ENCODE measurements at regions not wholly inside any gene's neighbourhood (a gene's known extent, or its start where the extent isn't known, plus 50 kb on each side); places are given as distances from the start of the nearest gene placed in this dataset.

- DNase-seq (ENCODE audit: extremely low read depth in 1 of 4, low spot score in 3 of 4) (no peak), ATAC-seq (no peak), FAIRE-seq (no peak)
- in situ Hi-C loops (cut with MboI) (no loop called here), intact Hi-C loops (cut with micrococcal nuclease) (no loop called here)
- H3K9me1 ChIP-seq (ENCODE audit: control insufficient read depth, insufficient read depth, low read length): no peaks in the 10 kb centered on the region
- ChIA-PET CTCF (ENCODE audit: low intra/inter-chr PET ratio) (no interaction called here), POLR2A (interaction anchor here (0.9 kb wide), 1 partner anchor 18 kb away, joined by 3 read pairs; no protein-coding TSS in a partner anchor)
- H4K20me1 ChIP-seq (replicated peaks; ENCODE audit: control insufficient read depth, insufficient read depth, low read length): no peaks in the 10 kb centered on the region
- no TSS peak for BruUV-seq (replicated peaks)
- TF ChIP-seq ZNF507 (tag; conservative IDR thresholded peaks at IDR 0.05): no peak
- no peak for TF ChIP-seq PHB2 (IDR thresholded peaks at IDR 0.05; ENCODE audit: low read depth)
- TF ChIP-seq CUX1 (CRISPR knock-in tag; IDR thresholded peaks at IDR 0.05): no peak
- TF ChIP-seq TAL1 (IDR thresholded peaks at IDR 0.05): no peak
- no peak for TF ChIP-seq GATAD2B (IDR thresholded peaks at IDR 0.05; ENCODE audit: borderline replicate concordance)
- TF ChIP-seq SIRT6 (IDR thresholded peaks at IDR 0.05; ENCODE audit: low read depth, low read length): no peak
- no peak for TF ChIP-seq STAG1 (CRISPR knock-in tag; IDR thresholded peaks at IDR 0.05; ENCODE audit: borderline replicate concordance)
- TF ChIP-seq TSC22D4 (tag; IDR thresholded peaks at IDR 0.05): no peak
- TF ChIP-seq BRF2 (IDR thresholded peaks at IDR 0.05; ENCODE audit: borderline replicate concordance, insufficient read depth, insufficient read length): no peak
- no peak for TF ChIP-seq ZNF778 (CRISPR knock-in tag; IDR thresholded peaks at IDR 0.05)
- TF ChIP-seq PHF21A (IDR thresholded peaks at IDR 0.05; ENCODE audit: borderline replicate concordance, low read depth): no peak
- TF ChIP-seq KAT2B (IDR thresholded peaks at IDR 0.05; ENCODE audit: low read depth, low read length): no peak
- no peaks in the 10 kb centered on the region for H3K4me1 ChIP-seq (replicated peaks in 1 of 2; ENCODE audit: control insufficient read depth in 2 of 2, insufficient read depth in 2 of 2, low read length in 2 of 2)
- H3K27me3 ChIP-seq (ENCODE audit: control insufficient read depth in 2 of 2, insufficient read depth in 2 of 2, low read length in 2 of 2): no peaks in the 10 kb centered on the region
- H2AFZ ChIP-seq (ENCODE audit: low read depth, low read length): no peak overlapping the region
- no peaks in the 10 kb centered on the region for H3K9me3 ChIP-seq (replicated peaks; ENCODE audit: control insufficient read depth, insufficient read depth, low read depth, low read length)
- no peaks in the 10 kb centered on the region for H3K79me2 ChIP-seq (ENCODE audit: control insufficient read depth, insufficient read depth, low read length)
- no peak overlapping the region for H3K9ac ChIP-seq (ENCODE audit: insufficient read depth in 1 of 2, low read depth in 2 of 2, low read length in 2 of 2)
- H3K36me3 ChIP-seq (ENCODE audit: control insufficient read depth, insufficient read depth, low read length): no peaks in the 10 kb centered on the region
- H3K4me2 ChIP-seq (ENCODE audit: insufficient read depth, low read length): no peak overlapping the region
- no peak overlapping the region for H3K4me3 ChIP-seq
- 0% methylated on average over 2 of the region's 2 CpGs for WGBS (ENCODE audit: insufficient coverage, low coverage, missing lambda C conversion rate)
- no peak overlapping the region for H3K27ac ChIP-seq (ENCODE audit: extremely low read depth, low read depth, low read length)
Observed at GRCh38 chr10:120748519-120748918, 102.6 kb upstream of the WDR11 start.
